HEK293T (cell line): ENCODE measurements at regions not wholly inside any gene's neighbourhood (a gene's known extent, or its start where the extent isn't known, plus 50 kb on each side); places are given as distances from the start of the nearest gene placed in this dataset.

Experiments used
- BHLHE40 ChIP-seq: fragments of 450-650 bp; IDR thresholded peaks from 2 replicates; pipeline ENCODE4 v1.6.1; 2016; ENCODE audit warnings: mild to moderate bottlenecking, moderate library complexity, borderline replicate concordance
- ELF4 ChIP-seq: fragments of 450-650 bp; IDR thresholded peaks from 2 replicates; pipeline ENCODE4 v1.6.1; 2017; ENCODE audit warnings: antibody characterized with exemption
- FOXM1 ChIP-seq: fragments of 450-650 bp; IDR thresholded peaks from 2 replicates; pipeline ENCODE4 v1.6.1; 2017; ENCODE audit warnings: mild to moderate bottlenecking, borderline replicate concordance
- HDGF ChIP-seq: fragments of 450-650 bp; IDR thresholded peaks from 2 replicates; pipeline ENCODE4 v1.6.1; 2017; ENCODE audit warnings: antibody characterized with exemption, borderline replicate concordance
- L3MBTL2 ChIP-seq: fragments of 450-650 bp; conservative IDR thresholded peaks from 2 replicates; pipeline ENCODE4 v1.6.1; 2016; ENCODE audit warnings: mild to moderate bottlenecking
- SP1 ChIP-seq: fragments of 450-650 bp; IDR thresholded peaks from 2 replicates; pipeline ENCODE4 v1.6.1; 2017

GRCh38 chr13:24104723-24105122 is 55.8 kb upstream of the SPATA13 start:
- TF ChIP-seq FOXM1 (no peak), SP1 (no peak), BHLHE40 (no peak), HDGF (no peak), ELF4 (no peak), L3MBTL2 (no peak)
